HG03439 (cell line): ENCODE measurements at regions not wholly inside any gene's neighbourhood (a gene's known extent, or its start where the extent isn't known, plus 50 kb on each side); places are given as distances from the start of the nearest gene placed in this dataset.

Source experiments
- ATAC-seq: cut with Tn5 transposase; IDR thresholded peaks from one replicate; pipeline ENCODE4 v1.9.1; 2021; ENCODE audit warnings: mild to moderate bottlenecking, moderate library complexity; ENCODE audit not compliant: unreplicated experiment

- ATAC-seq, result no peak
These were observed 981.9 kb downstream of the TUSC7 start for GRCh38 chr3:117691526-117691925.

- ATAC-seq, result no peak
These were observed 982.9 kb downstream of the TUSC7 start for GRCh38 chr3:117692416-117692995.

GRCh38 chr3:117695321-117695720 lies 985.7 kb downstream of the TUSC7 start:
- no peak for ATAC-seq

- no peak for ATAC-seq
These were observed 986.5 kb downstream of the TUSC7 start for GRCh38 chr3:117695871-117696645.

- ATAC-seq, result no peak
These were observed 987.4 kb downstream of the TUSC7 start for GRCh38 chr3:117696851-117697407.

- no peak for ATAC-seq
These were observed 989.5 kb downstream of the TUSC7 start for GRCh38 chr3:117699058-117699457.

- ATAC-seq, result no peak
These were observed 991.2 kb downstream of the TUSC7 start for GRCh38 chr3:117700573-117701360.

GRCh38 chr3:117705011-117705410 lies 995.4 kb downstream of the TUSC7 start:
- ATAC-seq, result no peak

- no peak for ATAC-seq
These were observed 996.5 kb downstream of the TUSC7 start for GRCh38 chr3:117706037-117706436.

- no peak for ATAC-seq
These were observed 997.2 kb downstream of the TUSC7 start for GRCh38 chr3:117706756-117707155.

GRCh38 chr3:117708601-117709000 lies 999.0 kb downstream of the TUSC7 start:
- ATAC-seq, result no peak

- ATAC-seq, result no peak
These were observed 999.5 kb downstream of the TUSC7 start for GRCh38 chr3:117709108-117709507.

GRCh38 chr3:117710501-117710900 lies 1000.9 kb downstream of the TUSC7 start:
- ATAC-seq, result no peak

GRCh38 chr3:117719316-117719926 lies 1009.8 kb downstream of the TUSC7 start:
- no peak for ATAC-seq

- ATAC-seq, result no peak
These were observed 1012.3 kb downstream of the TUSC7 start for GRCh38 chr3:117721866-117722265.

- ATAC-seq, result no peak
These were observed 1013.3 kb downstream of the TUSC7 start for GRCh38 chr3:117722856-117723255.

GRCh38 chr3:117723825-117724224 lies 1014.2 kb downstream of the TUSC7 start:
- ATAC-seq, result no peak

GRCh38 chr3:117725314-117725713 lies 1015.7 kb downstream of the TUSC7 start:
- ATAC-seq, result no peak

GRCh38 chr3:117726776-117727175 lies 1017.2 kb downstream of the TUSC7 start:
- no peak for ATAC-seq

GRCh38 chr3:117728226-117728625 lies 1018.6 kb downstream of the TUSC7 start:
- no peak for ATAC-seq

- no peak for ATAC-seq
These were observed 1024.9 kb downstream of the TUSC7 start for GRCh38 chr3:117734496-117734895.
